HepG2 (cell line): ENCODE measurements at regions not wholly inside any gene's neighbourhood (a gene's known extent, or its start where the extent isn't known, plus 50 kb on each side); places are given as distances from the start of the nearest gene placed in this dataset.

ENCODE experiments used
- ATAC-seq: fragments of 200-7000 bp; cut with Tn5 transposase; 3 replicates; pipeline ENCODE4 v1.9.1; 2020; ENCODE audit warnings: mild to moderate bottlenecking, moderate library complexity
- BruUV-seq: library from RNA; stranded (reverse); fragments of 400-500 nt; replicated peaks from 2 replicates; lab custom pipeline; 2021; lab: Mats Ljungman, UMichigan
- CTCF ChIA-PET: fragments of 300-600 bp; formaldehyde crosslinking; extraction: SDS; loops from one replicate; lab custom pipeline; 2021; ENCODE audit warnings: low total read pairs, inconsistent platforms, low intra/inter-chr PET ratio; lab: Yijun Ruan, JAX
- POLR2A ChIA-PET: fragments of 350-600 bp; sonication (Branson Sonifier 250); formaldehyde crosslinking; loops from one replicate; lab custom pipeline; 2020; ENCODE audit warnings: antibody characterized with exemption, inconsistent platforms; lab: Yijun Ruan, JAX
- DNase-seq: peaks from one replicate; pipeline ENCODE4 v3.0.0-alpha.2; 2015; ENCODE audit warnings: low spot score
- FAIRE-seq: peaks from 3 replicates; lab custom pipeline; 2011; peaks lifted over from hg19 to GRCh38; lab: Jason Lieb, UNC
- H2AFZ ChIP-seq: one replicate; pipeline ENCODE4 v1.6.1; 2011; ENCODE audit warnings: low read length, inconsistent platforms
- H3K27ac ChIP-seq: fragments of 300-600 bp; 3 replicates; pipeline ENCODE4 v1.8.0; 2011; ENCODE audit warnings: mixed run types, mild to moderate bottlenecking, mixed read lengths, low read length, inconsistent platforms; ENCODE audit not compliant: insufficient read depth; ENCODE audit errors: extremely low read length
- H3K27me3 ChIP-seq, 2 experiments: fragments of 200-600 bp in 1 of 2; 2 replicates in 1 of 2; 3 replicates in 1 of 2; pipeline versions ENCODE4 v1.6.0 to v1.8.0; 2011; ENCODE audit warnings: low read length in 2 of 2, mild to moderate bottlenecking in 2 of 2, moderate library complexity in 2 of 2, inconsistent platforms in 1 of 2; ENCODE audit not compliant: insufficient read depth in 2 of 2, control insufficient read depth in 1 of 2
- H3K36me3 ChIP-seq, 2 experiments: fragments of 200-600 bp in 1 of 2; replicated peaks in 1 of 2; 2 replicates in 1 of 2; 3 replicates in 1 of 2; pipeline versions ENCODE4 v1.5.1 to v1.8.0; 2011; ENCODE audit warnings: low read length in 2 of 2, inconsistent platforms in 1 of 2; ENCODE audit not compliant: insufficient read depth in 2 of 2, control insufficient read depth in 1 of 2
- H3K4me1 ChIP-seq: 2 replicates; pipeline ENCODE4 v1.5.1; 2012; ENCODE audit warnings: low read length, inconsistent platforms; ENCODE audit not compliant: insufficient read depth
- H3K4me2 ChIP-seq: 2 replicates; pipeline ENCODE4 v1.6.0; 2011; ENCODE audit warnings: low read depth, low read length, inconsistent platforms
- H3K4me3 ChIP-seq, 3 experiments: fragments of 200-600 bp in 1 of 3; sonication (generic), shearing (Covaris generic) in 1 of 3; replicated peaks in 1 of 3; 2 replicates each; pipeline ENCODE4 v1.5.1; 2011 to 2016; ENCODE audit warnings: low read length in 3 of 3, inconsistent platforms in 2 of 3, low read depth in 2 of 3, mild to moderate bottlenecking in 2 of 3, control low read depth in 1 of 3, mixed read lengths in 1 of 3; ENCODE audit not compliant: insufficient read depth in 1 of 3
- H3K79me2 ChIP-seq: one replicate; pipeline ENCODE4 v1.6.1; 2011; ENCODE audit warnings: low read length, inconsistent platforms; ENCODE audit not compliant: insufficient read depth
- H3K9ac ChIP-seq: 2 replicates; pipeline ENCODE4 v1.6.0; 2011; ENCODE audit warnings: mild to moderate bottlenecking, low read depth, low read length, inconsistent platforms; ENCODE audit not compliant: insufficient read depth
- H3K9me3 ChIP-seq: 2 replicates; pipeline ENCODE4 v1.5.1; 2012; ENCODE audit warnings: mild to moderate bottlenecking, low read length
- H4K20me1 ChIP-seq: 2 replicates; pipeline ENCODE4 v1.6.0; 2011; ENCODE audit warnings: inconsistent platforms, mild to moderate bottlenecking, low read length, moderate library complexity; ENCODE audit not compliant: insufficient read depth
- BRD4 ChIP-seq: sonication (generic); formaldehyde crosslinking; IDR thresholded peaks from 2 replicates; pipeline ENCODE4 v1.4.0; 2020; ENCODE audit warnings: missing genetic modification reagents
- CHD2 ChIP-seq: IDR thresholded peaks from 2 replicates; pipeline ENCODE4 v1.6.1; 2011; ENCODE audit warnings: low read depth, low read length, improper control_type of control experiment
- HCFC1 ChIP-seq: fragments of 150-350 bp; IDR thresholded peaks from 2 replicates; pipeline ENCODE4 v1.6.1; 2014; ENCODE audit warnings: low read depth, low read length
- JARID2 ChIP-seq: sonication (generic); formaldehyde crosslinking; IDR thresholded peaks from 2 replicates; pipeline ENCODE4 v1.8.1; 2023; ENCODE audit warnings: missing genetic modification reagents, inconsistent platforms; ENCODE audit not compliant: insufficient replicate concordance
- KLF13 ChIP-seq: sonication (generic); formaldehyde crosslinking; IDR thresholded peaks from 2 replicates; pipeline ENCODE4 v1.4.0; 2020; ENCODE audit warnings: mild to moderate bottlenecking, missing genetic modification reagents
- PPARG ChIP-seq: conservative IDR thresholded peaks from 2 replicates; pipeline ENCODE4 v1.6.1; 2016; ENCODE audit warnings: missing biosample characterization, missing genetic modification reagents
- SCMH1 ChIP-seq: sonication (generic); formaldehyde crosslinking; IDR thresholded peaks from 2 replicates; pipeline ENCODE4 v1.9.0; 2021; ENCODE audit warnings: missing genetic modification reagents, mild to moderate bottlenecking, borderline replicate concordance
- SIX4 ChIP-seq: sonication (generic); formaldehyde crosslinking; IDR thresholded peaks from 2 replicates; pipeline ENCODE4 v1.4.0; 2020; ENCODE audit warnings: missing genetic modification reagents
- TAF15 ChIP-seq: fragments of 200-400 bp; formaldehyde crosslinking; IDR thresholded peaks from one replicate; pipeline ENCODE4 v1.6.1; 2018; ENCODE audit warnings: mild to moderate bottlenecking, low read depth, low read length; ENCODE audit not compliant: poor library complexity, severe bottlenecking
- ZNF281 ChIP-seq: sonication (generic); formaldehyde crosslinking; IDR thresholded peaks from 2 replicates; pipeline ENCODE4 v1.4.0; 2020; ENCODE audit warnings: missing genetic modification reagents, borderline replicate concordance
- ZNF317 ChIP-seq: sonication (generic); formaldehyde crosslinking; IDR thresholded peaks from 2 replicates; pipeline ENCODE4 v1.5.0; 2020; ENCODE audit warnings: mild to moderate bottlenecking, missing genetic modification reagents
- ZNF691 ChIP-seq: sonication (generic); formaldehyde crosslinking; IDR thresholded peaks from 2 replicates; pipeline ENCODE4 v1.4.0; 2020; ENCODE audit warnings: missing genetic modification reagents, low read depth, mild to moderate bottlenecking, borderline replicate concordance
- ZNF800 ChIP-seq: sonication (generic); formaldehyde crosslinking; IDR thresholded peaks from 2 replicates; pipeline ENCODE4 v1.4.0; 2020; ENCODE audit warnings: missing genetic modification reagents
- WGBS: methylation state at CpG from one replicate; pipeline ENCODE4 v1.1.6; 2017; ENCODE audit warnings: low lambda C conversion rate; 5-methylcytosine and 5-hydroxymethylcytosine counted together
- in situ Hi-C: cut with HindIII; loops from 2 replicates; pipeline ENCODE4 v1.10.0; 2017; ENCODE audit warnings: low pct_unique_long_range_greater_than_20kb; ENCODE audit not compliant: extremely low pct_ligation_motif_present
- intact Hi-C: fragments of 100-400 bp; cut with micrococcal nuclease; formaldehyde crosslinking; loops from one replicate; pipeline ENCODE4 v1.10.0; 2022; ENCODE audit not compliant: unreplicated experiment

GRCh38 chr6:130598021-130598989, 228.9 kb upstream of the SMLR1 start:
- FAIRE-seq = no peak

More at GRCh38 chr6:130598021-130598989, 228.9 kb upstream of the SMLR1 start:
- Histone ChIP-seq H4K20me1 (no peaks in the 10 kb centered on the region), H3K9me3 (no peaks in the 10 kb centered on the region), H2AFZ (no peak overlapping the region), H3K79me2 (no peaks in the 10 kb centered on the region), H3K27ac (no peak overlapping the region), H3K27me3 (no peaks in the 10 kb centered on the region)
- in situ Hi-C loops = no loop called here
- POLR2A ChIA-PET = no interaction called here
- BruUV-seq = no TSS peak
- DNase-seq = no peak
- TF ChIP-seq JARID2 = no peak
- TF ChIP-seq PPARG (CRISPR knock-in tag) = no peak
- no peak for TF ChIP-seq ZNF800
- TF ChIP-seq TAF15 = no peak
- no peak for TF ChIP-seq SIX4 (CRISPR knock-in tag)
- TF ChIP-seq BRD4 = no peak
- TF ChIP-seq ZNF317 (CRISPR knock-in tag) = no peak
- TF ChIP-seq ZNF691 (CRISPR knock-in tag) = no peak
- no peak for TF ChIP-seq ZNF281 (CRISPR knock-in tag)
- TF ChIP-seq HCFC1 = no peak
- no peak for TF ChIP-seq CHD2
- TF ChIP-seq SCMH1 (CRISPR knock-in tag) = no peak
- TF ChIP-seq KLF13 (CRISPR knock-in tag) = no peak
- TF ChIP-seq, all 625 proteins: peak for 0
- CTCF ChIA-PET = no interaction called here
- 2% methylated on average over 2 of the region's 2 CpGs for WGBS
- Histone ChIP-seq H3K4me1 (no peaks in the 10 kb centered on the region), H3K9ac (no peak overlapping the region), H3K4me2 (no peak overlapping the region), H3K36me3 (no peaks in the 10 kb centered on the region), H3K4me3 (no peak overlapping the region)
- ATAC-seq = no peak
- intact Hi-C loops = no loop called here
